HG02588 (cell line): ENCODE measurements at regions not wholly inside any gene's neighbourhood (a gene's known extent, or its start where the extent isn't known, plus 50 kb on each side); places are given as distances from the start of the nearest gene placed in this dataset.
"Not testable (repeated sequence)": the region's sequence is repeated elsewhere in the genome, so short reads cannot be mapped to it uniquely, and the experiment has no call there.

Source experiments
- ATAC-seq: cut with Tn5 transposase; IDR thresholded peaks from one replicate; pipeline ENCODE4 v1.9.1; 2021; ENCODE audit warnings: mild to moderate bottlenecking, moderate library complexity; ENCODE audit not compliant: unreplicated experiment

DNA sequence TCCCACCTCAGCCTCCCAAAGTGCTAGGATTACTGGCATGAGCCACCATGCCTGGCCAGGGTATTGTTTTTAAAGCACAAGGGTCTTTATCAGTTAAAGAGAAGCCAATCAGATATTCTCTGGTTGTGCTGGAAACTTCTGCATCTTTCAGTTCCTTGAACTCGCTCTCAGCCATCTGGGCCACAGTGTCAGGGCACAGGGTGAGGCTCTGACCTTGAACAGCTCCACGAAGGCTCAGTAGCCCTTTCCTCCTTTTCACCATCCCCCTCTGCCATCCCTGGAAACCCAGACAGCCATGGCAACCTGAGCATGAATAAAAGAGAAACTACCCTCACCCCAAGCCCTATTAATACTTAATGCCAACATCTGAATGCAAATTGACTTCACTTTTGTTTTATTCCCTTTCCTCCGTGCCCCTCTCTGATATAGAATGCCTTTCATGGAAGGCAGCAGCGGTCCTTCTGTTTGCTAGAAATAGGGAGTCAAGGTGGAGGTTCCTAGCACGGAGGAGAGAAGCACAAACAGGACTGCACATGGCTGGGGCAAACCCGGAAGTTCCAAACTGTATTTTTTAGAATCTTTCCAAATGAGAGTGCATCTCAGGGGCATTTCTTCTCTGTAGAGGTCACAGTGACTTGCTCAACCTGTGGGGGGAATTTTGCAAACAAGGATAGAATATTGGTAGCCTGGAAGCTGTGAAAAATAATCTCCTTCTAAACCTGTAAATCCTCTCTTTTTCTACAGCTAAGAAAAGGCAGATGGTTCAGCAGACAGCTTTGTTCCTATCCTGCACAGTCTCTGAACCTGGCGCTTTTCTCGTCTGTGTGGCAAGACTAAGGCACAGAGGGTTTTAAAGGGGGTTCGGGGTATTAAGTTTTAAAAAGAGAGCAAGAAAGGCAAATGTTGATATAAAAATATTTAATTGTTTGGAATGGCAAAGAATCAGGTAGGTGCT lies 176.4 kb upstream of the RREB1 start:
- ATAC-seq, result no peak

DNA sequence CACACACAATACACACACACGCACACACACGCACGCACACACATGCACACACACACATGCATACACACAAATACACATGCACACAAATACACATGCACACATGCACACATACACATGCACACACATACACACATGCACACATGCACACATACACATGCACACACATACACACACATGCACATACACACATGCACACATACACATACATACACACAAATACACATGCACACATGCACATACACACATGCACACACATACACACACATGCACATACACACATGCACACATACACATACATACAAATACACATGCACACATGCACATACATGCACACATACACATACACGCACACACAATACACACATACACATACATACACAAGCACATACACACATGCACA lies 175.4 kb upstream of the RREB1 start:
- no peak for ATAC-seq

DNA sequence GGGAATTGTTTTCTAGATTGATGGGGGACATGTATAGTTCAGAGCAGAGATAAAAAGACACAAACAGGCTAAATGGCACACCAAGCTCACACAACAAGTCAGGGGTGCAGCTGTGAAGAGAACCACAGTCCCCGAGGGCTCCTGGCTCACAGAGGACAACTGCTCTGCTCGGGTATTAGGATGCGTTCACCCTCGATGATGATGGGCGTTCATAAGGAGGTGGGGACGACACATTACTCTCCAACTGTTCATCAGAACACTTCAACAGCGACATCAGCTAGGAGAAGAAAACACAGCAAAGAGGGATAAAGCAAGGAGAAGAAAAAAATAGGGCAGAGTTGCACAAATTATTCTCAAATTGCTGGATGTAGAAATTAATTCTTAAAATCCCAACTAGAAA lies 174.8 kb upstream of the RREB1 start:
- no peak for ATAC-seq

DNA sequence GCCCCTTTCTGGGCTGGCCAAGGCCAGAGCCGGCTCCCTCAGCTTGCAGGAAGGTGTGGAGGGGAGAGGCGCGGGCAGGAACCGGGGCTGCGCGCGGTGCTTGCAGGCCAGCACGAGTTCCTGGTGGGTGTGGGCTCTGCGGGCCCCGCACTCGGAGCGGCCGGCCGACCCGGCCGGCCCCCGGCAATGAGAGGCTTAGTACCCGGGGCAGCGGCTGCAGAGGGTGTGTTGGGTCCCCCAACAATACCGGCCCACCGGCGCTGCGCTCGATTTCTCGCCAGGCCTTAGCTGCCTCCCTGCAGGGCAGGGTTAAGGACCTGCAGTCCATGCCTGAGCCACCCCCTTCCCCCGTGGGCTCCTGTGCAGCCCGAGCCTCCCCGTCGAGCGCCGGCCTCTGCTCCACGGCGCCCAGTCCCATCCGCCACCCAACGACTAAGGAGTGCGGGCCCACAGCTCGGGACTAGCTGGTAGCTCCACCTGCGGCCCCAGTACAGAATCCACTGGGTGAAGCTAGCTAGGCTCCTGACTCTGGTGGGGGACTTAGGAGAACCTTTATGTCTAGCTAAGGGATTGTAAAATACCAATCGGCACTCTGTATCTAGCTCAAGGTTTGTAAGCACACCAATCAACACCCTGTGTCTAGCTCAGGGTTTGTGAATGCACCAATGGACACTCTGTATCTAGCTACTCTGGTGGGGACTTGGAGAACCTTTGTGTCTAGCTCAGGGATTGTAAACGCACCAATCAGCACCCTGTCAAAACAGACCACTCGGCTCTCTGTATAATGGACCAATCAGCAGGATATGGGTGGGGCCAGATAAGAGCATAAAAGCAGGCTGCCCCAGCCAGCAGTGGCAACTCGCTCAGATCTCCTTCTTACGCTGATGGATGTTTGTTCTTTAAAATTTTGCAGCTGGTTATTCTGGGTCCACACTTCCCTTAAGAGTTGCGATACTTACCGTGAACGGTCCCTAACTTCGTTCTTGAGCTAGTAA lies 167.4 kb upstream of the RREB1 start:
- ATAC-seq, result no peak

DNA sequence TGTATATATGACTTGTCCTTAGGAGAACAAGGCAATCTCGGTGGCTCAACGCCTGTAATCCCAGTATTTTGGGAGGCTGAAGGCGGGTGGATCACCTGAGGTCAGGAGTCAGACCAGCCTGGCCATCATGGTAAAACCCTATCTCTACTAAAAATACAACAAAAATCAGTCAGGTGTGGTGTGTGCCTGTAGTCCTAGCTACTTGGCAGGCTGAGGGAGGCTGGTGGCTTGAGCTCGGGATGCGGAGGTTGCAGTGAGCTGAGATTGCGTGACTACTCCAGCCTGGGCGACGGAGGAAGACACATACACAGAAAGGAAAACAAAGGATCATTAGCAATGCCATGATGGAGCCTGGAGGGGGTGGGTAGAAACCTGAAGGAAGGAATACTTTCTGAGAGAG lies 166.6 kb upstream of the RREB1 start:
- ATAC-seq, result no peak

DNA sequence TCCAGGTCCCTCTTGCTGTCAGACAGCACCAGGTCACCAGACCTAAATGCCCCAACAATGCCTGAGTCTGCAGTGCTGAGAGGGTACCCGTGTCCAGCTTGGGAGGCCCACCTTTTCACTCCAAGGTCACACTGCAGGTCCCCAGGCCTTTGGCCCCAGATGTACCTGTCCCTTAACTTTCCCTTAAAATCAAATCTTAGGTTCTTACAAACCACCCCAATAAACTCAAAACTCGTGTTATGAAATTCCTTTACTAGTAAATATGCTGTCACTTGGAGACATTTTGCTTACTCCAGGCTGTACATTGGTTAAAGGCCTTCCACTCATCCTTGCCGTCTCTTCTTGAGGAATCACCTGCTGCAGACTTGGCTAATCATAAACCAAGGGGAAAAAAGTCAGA lies 165.7 kb upstream of the RREB1 start:
- no peak for ATAC-seq

DNA sequence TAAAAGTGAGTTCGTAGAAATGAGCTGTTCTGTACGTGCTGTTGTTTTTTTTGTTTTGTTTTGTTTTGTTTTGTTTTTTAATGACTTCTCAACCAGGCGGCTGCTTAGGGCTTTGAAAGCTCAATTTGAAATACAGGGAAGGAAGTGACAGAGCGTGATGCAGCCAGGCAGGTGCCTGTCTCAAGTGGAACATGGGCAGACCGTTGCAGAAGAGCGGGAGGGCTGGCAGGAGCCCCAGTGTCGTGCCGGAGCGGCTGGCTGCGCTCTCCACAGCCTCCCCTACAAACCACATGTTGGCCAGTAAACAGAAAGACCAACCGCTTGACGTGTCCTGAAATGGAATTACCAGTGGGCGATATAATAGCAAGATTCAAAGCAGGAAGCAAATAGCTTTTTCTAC lies 164.9 kb upstream of the RREB1 start:
- no peak for ATAC-seq

DNA sequence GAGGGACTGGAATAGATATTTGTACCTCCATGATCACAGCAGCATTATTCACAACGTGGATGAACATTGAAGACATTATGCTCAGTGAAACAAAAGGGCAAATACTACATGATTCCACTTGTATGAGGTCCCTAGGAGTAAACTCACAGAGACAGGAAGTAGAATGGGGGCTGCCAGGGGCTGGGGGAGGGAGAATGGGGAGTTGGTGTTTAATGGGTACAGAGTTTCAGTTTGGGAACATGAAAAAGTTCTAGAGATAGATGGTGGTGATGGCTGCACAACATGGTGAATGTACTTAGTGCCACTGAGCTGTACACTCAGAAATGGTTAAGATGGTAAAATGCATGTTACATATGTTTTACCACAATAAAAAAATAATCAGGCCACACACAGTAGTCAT lies 164.3 kb upstream of the RREB1 start:
- no peak for ATAC-seq

DNA sequence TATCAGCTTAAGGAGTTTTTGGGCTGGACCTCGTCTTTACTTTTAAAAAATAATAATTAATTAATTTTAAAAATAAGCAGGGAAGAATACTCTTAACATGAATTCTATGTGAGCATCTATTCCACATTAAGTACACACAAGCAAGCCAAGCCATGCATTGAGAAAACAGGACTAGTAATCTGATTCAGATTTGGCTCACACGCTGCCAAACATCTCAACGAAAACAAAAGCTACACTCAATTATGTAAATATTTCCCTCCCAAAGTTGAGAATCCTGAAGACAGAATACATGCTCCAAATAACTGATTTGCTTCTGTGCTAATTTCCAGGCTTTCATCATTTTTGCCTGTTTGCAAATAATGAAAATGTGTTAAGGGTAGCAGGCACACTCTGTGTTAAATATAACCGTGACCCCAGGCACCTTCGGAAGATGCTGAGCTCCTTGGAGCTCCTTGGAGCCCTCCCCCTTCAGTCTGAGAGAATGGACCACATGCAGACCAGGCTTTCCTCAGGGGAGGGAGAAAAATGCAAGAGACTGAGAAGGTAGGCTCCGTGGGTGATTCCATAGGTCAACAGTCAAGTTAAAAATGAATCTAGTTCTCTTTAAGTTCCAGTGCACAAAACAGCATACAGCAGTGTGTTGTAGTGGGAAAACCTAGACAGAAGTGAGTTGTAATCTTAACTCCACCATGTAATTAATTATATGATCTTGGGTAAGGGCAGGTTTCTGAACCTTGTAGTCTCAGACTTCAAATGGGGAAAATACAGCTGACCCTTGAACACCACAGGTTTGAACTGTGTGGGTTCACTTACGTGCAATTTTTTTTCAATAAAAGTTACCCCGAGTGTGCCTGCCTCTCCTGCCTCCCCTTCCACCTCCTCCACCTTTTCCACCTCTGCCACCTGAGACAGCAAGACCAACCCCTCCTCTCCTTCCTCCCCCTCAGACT lies 161.3 kb upstream of the RREB1 start:
- ATAC-seq, result no peak

DNA sequence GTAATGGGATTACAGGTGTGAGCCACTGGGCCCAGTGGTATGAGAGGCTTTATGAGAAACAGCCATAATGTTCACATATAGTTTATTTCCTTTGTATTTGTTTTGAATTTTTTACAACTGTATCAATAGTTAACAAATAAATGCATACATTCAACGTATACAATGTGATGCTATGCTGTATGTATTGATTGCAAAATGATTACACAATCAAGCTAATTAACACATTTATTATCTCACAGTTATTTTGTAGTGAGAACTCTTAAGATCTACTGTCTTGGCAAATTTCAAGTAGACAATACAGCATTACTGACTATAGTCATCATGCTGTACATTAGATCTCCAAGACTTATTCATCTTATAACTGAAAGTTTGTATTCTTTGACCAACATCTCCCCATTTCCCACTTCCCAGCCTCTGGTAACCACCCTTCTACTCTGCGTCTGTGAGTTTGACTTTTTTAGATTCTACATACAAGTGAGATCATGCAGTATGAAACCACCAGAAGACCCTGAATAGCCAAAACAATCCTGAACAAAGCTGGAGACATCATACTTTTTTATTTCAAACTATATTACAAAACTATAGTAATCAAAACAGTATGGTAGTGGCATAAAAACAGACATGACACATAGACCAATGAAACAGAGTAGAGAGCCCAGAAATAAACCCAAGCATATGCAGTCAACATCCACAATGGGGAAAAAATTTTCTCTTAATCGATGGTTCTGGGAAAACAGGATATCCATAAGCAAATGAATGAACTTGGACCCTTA lies 157.2 kb upstream of the RREB1 start:
- ATAC-seq, result no peak

DNA sequence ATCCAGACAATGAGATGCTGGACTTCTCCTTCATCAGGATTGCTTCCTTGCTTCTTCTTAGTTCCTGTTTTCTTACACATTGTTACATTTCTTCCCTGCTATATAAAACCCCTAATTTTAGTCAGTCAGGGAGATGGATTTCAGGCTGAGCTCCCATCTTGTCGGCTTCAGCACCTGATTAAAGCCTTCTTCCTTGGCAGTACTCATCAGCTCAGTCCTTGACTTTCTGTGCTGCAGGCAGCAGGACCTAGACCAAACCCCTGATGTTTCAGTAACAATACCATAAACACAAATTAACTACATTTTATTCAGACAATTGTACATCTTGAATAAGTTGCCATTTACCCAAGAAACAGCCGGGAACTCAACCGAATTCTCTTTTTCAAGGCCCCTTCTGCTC lies 156.4 kb upstream of the RREB1 start:
- no peak for ATAC-seq

DNA sequence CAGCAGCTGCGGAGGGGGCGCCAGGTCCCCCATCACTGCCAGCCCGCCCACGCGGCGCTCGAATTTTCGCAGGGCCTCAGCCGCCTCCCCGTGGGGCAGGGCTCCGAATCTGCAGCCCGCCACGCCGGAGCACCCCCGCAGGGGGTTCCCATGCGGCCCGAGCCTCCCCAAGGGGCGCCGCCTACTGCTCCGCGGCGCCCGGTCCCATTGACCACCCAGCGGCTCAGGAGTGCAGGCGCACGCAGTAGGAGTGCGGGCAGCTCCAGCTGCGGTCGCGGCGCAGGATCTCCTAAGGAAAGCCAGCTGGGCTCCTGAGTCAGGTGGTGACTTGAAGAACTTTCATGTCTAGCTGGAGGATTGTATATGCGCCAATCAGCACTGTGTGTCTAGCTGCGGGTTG lies 155.3 kb upstream of the RREB1 start:
- no peak for ATAC-seq

DNA sequence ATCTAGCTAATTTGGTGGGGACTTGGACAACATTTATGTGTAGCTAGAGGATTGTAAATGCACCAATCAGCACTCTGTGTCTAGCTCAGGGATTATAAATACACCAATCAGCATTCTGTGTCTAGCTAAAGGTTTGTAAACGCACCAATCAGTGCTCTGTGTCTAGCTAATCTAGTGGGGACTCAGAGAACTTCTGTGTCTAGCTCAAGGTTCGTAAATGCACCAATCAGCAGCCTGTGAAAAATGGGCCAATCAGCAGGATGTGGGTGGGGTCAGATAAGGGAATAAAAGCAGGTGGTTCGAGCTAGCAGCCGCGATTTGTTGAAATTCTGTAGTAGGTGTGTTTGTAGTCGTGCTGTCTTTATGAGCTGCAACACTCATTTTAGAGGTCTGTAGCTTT lies 154.8 kb upstream of the RREB1 start:
- ATAC-seq, result not testable (repeated sequence)

DNA sequence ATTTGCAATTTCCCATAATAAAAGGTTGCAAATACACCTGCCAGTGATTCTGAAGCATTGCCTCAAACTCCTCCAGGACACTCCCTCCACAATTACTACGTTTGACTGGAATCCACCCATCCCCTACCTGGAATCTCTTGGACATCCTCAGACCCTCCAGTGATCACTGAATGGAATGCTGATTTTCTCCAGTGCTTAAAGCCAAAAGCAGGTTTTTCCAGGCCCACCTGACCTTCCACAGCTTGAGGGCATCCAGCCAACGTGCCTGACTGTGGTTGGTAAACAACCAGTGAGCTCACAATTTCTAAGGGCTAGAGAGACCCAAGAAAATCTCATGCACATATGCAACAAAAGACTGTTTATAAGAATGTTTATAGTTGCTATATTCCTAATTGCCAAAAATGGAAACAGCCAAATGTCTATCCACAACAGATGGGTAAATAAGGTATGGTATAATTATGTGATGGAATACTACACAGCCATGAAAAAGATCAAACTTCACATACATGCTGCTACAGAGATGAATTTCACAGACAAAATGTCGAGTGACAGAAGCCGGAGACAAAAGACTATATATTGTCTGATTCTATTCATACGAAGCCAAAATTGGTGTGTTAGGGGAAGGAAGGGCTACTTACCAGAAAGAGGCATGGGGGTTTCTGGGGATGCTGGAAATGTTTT lies 147.1 kb upstream of the RREB1 start:
- no peak for ATAC-seq

DNA sequence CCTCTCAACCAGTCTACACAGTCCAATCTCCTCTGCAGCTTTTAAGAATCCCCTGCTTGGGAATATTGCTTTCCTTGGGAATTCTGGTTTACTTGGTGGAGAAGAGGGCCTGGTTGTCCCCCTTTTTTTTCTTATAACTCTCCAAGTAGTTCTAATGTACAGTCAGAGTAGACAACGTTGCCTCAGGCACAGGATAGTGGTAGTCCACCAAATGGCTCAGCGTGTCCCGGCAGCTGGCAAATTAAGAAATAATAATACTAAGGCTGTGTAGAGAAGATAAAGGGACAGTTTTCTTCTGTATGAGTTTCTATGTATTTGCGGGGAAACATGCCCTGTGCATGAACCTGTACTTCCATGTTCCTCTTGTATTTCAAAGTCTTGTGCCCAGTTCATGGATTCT lies 145.7 kb upstream of the RREB1 start:
- ATAC-seq, result no peak

DNA sequence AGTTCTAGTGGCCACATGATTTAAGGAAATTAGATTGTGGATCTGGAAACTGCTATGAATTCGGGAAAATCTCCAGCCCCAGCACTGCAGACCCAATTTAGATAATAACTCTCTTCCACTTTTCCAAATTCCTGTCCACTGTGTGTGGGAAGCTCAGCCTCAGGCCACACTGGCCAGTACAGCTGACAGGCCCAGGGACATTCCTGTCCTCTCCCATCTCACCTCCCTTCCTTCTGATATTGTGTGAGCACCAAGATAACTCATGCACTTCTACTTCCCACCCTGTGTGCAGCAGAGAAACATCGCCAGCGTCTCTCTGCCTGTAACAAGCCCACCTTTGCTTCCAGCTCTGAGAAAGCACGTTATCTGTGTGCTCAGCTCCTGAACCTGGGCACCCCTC lies 145.1 kb upstream of the RREB1 start:
- no peak for ATAC-seq

DNA sequence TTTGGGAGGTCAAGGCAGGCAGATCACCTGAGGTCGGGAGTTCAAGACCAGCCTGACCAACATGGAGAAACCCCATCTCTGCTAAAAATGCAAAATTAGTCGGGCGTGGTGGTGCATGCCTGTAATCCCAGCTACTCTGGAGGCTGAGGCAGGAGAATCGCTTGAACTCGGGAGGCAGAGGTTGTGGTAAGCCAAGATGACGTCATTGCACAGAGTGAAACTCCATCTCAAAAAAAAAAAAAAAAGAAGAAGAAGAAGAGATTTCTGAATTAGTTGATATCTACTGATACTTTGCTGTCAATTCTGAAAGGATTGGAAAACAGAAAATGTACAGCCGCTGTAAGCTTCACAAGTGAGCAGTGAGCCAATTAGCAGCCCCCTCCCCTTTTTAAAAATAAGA lies 144.4 kb upstream of the RREB1 start:
- ATAC-seq, result not testable (repeated sequence)

DNA sequence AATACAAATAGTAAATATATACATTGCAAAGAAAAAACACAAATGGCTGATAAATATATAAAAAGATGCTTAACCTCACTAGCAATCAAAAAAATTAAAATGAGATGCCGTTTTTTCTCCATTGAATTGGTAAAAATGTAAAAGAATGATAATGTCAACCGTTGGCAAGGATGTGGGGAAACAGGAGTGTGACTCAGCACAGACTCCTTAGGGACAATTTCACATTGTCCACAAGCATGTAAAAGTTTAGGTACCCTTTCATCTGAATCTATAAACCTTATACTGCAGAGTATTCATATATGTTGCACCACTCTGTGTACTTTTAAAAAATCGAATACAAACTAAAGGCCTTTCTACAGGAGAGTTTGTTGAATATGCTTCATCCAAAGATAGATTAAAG lies 143.1 kb upstream of the RREB1 start:
- no peak for ATAC-seq

DNA sequence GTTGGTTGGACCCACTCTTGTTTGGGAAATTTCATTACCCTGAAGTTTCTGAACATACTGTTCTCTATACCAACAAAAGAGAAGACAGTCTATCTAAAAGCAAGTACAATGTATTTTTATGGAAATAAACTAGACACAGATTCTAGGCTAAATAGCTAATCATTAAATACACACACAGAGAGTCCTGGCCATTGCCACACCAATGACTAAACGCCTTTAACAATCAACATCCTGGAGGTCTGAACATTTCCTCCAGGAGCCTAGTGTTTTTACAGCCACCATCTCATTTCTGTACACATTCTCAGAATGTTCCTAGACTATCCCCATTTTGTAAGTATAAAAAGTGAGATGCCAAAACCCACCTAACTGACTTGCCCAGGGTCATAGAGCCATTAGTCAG lies 141.6 kb upstream of the RREB1 start:
- no peak for ATAC-seq
